NCI-H526 treated with DMSO at 0.1 percent for 48 hours (cell line): ENCODE measurements at regions not wholly inside any gene's neighbourhood (a gene's known extent, or its start where the extent isn't known, plus 50 kb on each side); places are given as distances from the start of the nearest gene placed in this dataset.
"Not testable (repeated sequence)": the region's sequence is repeated elsewhere in the genome, so short reads cannot be mapped to it uniquely, and the experiment has no call there.

Experiments
- DNase-seq: peaks from one replicate; lab custom pipeline; 2025; lab: John Stamatoyannopoulos, UW

DNA sequence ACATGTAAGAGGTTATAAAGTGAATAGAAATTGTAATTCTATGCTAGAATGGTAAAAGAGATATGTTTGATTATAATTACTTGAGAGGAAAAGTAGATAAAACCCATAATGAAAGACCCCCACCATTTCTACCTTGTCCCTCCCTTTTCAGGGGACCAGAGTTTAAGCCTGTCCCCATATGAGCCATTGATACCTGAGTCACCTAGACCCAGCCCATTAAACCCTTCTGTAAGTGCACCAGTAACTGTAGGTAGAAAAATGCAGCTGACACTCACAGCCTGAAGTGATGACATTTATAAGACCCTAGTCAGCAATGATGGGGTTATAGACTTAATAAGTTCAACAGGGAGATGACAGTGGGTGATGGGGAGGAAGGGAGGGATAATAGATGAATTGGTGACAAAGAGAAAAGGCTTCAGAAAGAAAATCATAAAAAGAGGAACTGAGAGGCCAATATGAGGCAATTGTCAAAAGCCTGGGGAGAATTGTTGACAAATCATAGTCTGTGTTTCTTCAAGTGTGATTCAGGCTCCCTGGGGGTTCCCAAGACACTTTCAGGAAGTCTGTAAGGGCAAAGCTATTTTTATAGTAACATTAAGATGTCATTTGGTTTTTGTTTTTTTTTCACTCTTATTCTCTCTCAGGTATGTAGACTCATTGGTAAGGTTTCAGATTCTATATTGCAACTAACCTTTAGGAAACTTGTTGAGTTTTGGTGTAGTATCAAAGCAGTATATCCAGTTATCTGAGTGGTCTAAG lies 544.2 kb downstream of the SATB2 start:
- no peak for DNase-seq

GRCh38 chr2:198909525-198910267 lies 548.0 kb downstream of the SATB2 start:
- DNase-seq = no peak

DNA sequence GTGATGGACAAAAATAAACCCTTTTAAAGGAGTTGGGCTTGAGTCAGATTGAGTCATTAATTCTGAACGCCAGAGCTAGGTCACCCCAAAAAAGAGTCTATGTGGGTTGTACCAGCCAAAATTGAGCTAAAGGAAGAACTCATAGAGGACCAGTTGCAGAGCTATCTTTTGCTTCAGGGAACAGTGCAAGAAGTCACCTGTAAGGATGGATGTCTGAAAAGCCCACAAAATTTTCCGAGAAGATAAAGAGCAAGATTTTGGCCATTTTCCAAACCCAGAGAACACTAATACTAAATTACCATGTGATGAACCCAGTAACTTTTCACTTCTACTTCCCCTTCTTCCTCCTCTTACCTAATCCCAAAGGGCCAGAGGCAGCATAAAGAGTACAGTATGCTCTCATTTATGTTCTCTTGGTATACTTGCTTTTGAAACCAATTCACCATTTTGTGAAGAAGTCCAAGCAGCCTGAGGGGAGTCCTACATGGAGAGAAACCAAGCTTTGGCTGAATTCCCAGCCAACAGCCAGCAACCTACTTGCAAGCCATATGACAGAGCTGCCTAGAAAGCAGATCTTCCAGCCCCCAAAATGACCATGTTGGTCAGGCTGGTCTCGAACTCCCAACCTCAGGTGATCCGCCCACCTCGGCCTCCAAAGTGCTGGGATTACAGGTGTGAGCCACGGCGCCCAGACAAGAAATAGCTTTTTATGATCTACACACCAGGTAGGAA lies 551.7 kb downstream of the SATB2 start:
- DNase-seq = no peak

DNA sequence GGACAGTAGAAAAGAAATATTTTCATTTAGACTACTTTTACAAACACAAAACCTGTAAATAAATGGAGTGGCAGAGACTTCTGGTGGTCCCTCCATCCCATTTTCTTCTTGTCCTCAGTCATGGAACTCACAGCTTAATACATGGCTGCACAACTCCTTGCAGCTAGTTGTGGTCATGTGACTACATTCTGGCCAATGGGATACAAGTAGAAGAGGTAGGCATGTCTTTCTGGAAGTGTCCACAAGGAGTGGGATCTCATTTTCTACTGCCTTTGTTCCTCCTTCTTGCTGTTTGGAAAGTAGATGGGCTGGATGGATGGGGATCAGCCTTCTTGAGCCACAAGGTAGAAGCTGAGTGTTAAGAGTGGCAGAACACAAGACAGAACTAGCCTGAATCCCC lies 555.8 kb downstream of the SATB2 start:
- DNase-seq = no peak

- no peak for DNase-seq
Measured at GRCh38 chr2:198900141-198900540, 557.6 kb downstream of the SATB2 start.

DNA sequence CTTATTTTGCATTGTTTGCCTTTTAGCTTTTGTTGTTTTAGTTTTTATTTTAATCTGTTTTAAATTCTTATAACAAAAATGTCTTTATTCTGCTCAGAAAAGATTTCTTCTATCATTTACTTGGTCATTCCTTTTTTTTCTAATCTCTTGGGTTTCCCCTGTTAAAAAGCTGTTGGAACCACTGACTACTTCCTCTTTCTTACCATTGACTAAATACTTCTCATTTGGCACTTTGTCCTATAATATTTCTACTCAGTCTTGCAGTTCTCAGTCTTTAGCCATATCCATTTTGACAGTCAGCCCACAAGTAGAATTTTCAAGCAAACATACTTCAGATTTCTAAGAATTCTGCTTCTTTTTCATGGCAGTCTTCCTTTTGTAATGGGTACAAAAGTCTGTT lies 567.2 kb downstream of the SATB2 start:
- DNase-seq = no peak

DNA sequence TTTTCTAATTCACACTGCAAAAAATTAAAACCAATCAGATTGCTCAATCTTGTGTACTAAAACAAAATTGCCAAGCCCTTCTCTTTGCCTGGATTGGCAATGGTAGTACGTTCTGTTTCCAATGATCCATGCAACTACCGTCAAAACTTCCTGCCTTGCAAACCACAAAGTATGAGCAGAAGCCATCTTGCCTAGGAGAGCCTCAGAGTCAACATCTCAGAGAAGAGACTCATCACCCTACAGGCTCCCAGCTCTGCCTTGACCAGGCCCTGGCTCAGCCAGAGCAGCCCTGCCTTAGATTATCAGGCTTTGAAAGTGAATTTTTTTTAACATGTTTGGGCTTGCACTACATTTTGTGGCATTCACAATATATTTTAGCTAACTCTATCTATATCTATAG lies 574.1 kb downstream of the SATB2 start:
- DNase-seq = no peak

DNA sequence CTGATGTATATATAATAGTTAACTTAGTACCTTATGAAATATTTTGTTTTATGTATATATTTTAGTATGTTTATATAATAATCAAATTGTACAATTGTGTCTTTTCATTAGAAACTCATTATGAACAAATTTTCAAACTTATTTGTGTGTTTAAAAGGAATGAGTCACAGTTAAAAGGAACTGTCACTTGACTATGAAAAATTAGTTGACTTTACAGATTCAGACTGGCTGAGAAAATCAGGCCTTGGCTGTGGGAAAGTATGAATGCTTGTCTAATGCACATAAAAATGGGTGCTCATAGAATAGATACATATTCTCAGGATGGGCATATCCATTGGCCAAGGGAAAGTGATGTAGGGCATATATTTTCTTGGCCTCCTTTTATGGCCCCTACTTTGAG lies 576.8 kb downstream of the SATB2 start:
- no peak for DNase-seq

DNA sequence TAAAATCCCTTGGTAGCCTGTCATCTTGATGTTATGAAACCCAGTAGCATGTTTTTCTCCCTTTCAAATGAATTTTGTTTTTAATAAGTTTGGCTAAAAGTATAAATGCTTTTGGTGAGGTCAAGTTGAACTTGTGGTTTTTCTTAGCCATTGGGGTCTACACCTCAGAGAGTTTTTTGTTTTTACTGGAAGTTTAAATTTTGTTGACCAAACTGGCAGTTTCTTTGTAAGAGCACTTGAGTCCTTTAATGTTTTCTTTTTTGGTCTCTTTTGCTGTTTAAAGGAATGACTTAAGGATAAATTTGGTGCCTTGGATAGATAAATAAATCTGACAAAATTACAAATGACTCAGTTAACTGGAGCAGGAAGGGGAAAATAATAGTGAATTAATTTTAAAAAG lies 577.3 kb downstream of the SATB2 start:
- DNase-seq = no peak

DNA sequence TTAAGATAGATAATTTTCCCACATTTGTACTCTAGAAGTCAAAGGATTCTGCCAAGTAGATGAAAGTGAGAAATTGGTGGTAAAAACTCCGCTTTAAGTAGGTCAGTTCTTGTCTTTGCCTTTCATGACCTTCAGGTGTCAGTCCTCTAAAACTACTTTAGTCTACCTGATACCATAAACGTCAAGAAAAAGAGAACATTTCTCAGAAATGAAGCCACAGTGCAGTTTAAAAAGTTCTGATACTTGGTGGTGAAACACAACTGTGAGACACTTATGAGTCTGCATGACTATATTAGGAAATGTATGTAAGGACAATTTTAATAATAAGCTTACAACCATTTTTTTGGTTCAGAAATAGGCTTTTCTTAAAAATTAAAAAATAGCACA lies 583.3 kb downstream of the SATB2 start:
- DNase-seq = no peak

GRCh38 chr2:198873503-198874471 lies 584.0 kb downstream of the SATB2 start:
- no peak for DNase-seq

GRCh38 chr2:198863655-198864054 lies 594.1 kb downstream of the SATB2 start:
- no peak for DNase-seq

- no peak for DNase-seq
Measured at GRCh38 chr2:198861080-198861479, 596.7 kb downstream of the SATB2 start.

GRCh38 chr2:198857246-198857645 lies 600.5 kb downstream of the SATB2 start:
- DNase-seq = no peak

DNA sequence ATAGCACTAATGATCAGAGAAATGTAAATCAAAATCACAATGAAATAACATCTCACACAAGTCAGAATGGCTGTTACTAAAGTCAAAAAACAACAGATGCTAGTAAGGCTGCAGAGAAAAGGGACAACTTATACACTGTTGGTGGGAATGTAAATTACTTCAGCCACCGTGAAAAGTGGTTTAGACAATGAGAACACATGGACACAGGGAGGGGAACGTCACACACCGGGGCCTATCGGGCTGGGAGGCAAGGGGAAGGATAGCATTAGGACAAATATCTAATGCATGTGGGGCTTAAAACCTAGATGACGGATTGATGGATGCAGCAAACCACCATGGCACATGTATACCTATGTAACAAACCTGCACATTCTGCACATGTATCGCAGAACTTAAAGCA lies 602.0 kb downstream of the SATB2 start:
- not testable (repeated sequence) for DNase-seq

DNA sequence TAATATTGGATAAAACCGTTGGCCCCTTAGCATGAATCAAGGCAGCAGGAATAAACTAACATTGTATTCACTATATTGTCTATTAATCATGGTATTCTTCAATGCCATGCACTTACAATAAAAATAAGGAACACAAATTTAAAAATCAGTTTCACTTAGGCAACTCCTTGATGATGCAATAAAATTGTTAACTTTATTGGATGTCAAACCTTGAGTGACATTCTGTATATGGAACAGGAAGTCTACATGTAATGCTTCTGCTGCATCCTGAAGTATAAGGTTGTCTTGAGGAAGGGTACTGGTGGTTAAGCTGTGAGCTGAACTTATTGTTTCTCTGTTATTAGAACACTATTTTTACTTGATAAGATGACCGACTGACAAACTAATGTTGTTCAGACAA lies 605.5 kb downstream of the SATB2 start:
- no peak for DNase-seq

DNA sequence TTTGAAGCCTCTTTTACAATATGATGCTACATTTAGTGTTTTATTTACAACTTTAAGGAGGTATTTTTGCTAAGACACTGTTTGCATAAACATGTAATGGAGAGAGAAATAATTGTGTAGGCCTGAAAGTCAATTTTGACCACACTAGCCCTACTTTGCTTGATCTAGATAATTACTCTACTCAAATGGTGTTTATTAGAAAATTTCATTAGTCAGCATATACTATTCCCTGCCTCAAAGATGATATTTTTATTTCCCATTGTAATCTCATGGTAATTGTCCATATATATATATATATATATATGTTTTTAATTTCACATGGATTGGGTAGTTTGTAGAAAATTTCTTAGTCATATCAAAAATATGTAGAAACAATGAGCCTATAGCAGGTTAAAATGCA lies 632.2 kb downstream of the SATB2 start:
- no peak for DNase-seq

- DNase-seq = no peak
Measured at GRCh38 chr2:198817536-198817935, 640.2 kb downstream of the SATB2 start.

- no peak for DNase-seq
Measured at GRCh38 chr2:198815626-198816025, 642.1 kb downstream of the SATB2 start.

DNA sequence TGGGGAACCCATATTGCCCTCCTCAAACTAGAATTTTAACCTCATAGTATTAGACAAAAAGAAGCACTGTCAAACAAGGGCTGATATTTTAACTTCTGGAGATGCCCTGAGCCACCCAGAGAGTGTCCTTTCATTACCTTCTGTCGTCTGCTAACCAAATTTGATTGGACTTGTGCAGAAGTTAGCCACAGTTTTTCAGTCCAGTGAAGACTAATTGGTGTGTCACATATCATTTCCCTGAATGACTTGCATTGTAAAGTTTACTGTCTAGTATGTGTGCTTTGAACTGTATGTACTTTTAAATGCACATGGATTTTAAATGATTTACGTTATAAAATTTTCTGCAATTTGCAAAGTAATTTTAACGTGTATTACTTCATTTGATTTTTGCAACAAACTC lies 646.5 kb downstream of the SATB2 start:
- DNase-seq = no peak

DNA sequence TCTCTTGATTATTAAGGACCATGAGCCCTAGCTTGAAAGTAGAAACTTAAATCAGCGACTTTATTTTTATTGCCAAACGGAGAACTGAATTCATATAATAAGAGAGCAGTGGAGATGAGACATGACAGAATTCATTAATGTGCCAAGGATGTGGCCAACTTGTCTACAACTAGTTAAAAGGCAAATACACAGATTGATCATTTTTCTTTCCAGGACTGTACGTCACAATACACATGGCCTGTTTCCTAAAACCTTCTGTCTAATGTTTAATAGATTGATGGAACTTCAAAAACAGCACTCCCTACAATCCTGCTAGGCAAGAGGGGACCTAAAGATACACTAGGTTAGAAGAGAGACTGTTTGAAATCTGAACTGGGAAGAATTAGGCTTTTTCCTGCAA lies 647.8 kb downstream of the SATB2 start:
- no peak for DNase-seq

- no peak for DNase-seq
Measured at GRCh38 chr2:198807131-198807530, 650.6 kb downstream of the SATB2 start.
